ENCODE measurements at regions not wholly inside any gene's neighbourhood (a gene's known extent, or its start where the extent isn't known, plus 50 kb on each side); places are given as distances from the start of the nearest gene placed in this dataset.

DNA sequence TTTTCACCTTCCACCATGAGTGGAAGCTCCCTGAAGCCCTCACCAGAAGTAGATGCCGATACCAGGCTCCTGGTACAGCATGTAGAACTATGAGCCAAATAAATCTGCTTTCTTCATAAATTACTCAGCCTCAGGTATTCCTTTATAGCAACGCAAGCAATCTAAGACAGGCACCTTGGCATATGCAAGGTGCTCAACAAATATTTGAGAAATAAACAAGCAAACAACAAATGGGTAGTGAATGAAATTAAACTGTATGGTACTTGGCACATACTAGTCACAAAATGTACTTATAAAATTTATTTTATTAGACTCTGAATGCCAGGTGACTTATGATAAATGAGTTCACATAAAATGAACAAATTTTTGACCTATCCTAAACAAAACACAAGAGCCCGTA, 220.3 kb downstream of the MAFB start:
- TF ChIP-seq, protein P1, sequence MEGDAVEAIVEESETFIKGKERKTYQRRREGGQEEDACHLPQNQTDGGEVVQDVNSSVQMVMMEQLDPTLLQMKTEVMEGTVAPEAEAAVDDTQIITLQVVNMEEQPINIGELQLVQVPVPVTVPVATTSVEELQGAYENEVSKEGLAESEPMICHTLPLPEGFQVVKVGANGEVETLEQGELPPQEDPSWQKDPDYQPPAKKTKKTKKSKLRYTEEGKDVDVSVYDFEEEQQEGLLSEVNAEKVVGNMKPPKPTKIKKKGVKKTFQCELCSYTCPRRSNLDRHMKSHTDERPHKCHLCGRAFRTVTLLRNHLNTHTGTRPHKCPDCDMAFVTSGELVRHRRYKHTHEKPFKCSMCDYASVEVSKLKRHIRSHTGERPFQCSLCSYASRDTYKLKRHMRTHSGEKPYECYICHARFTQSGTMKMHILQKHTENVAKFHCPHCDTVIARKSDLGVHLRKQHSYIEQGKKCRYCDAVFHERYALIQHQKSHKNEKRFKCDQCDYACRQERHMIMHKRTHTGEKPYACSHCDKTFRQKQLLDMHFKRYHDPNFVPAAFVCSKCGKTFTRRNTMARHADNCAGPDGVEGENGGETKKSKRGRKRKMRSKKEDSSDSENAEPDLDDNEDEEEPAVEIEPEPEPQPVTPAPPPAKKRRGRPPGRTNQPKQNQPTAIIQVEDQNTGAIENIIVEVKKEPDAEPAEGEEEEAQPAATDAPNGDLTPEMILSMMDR (IDR thresholded peaks at IDR 0.05; ENCODE audit: low read depth, low read length, poor library complexity, severe bottlenecking), result no peak
- TF ChIP-seq EZH2phosphoT487 (IDR thresholded peaks at IDR 0.05; ENCODE audit: borderline replicate concordance, low read length), result no peak

All from DOHH2 (cell line).